ENCODE measurements at regions not wholly inside any gene's neighbourhood (a gene's known extent, or its start where the extent isn't known, plus 50 kb on each side); places are given as distances from the start of the nearest gene placed in this dataset.

DNA sequence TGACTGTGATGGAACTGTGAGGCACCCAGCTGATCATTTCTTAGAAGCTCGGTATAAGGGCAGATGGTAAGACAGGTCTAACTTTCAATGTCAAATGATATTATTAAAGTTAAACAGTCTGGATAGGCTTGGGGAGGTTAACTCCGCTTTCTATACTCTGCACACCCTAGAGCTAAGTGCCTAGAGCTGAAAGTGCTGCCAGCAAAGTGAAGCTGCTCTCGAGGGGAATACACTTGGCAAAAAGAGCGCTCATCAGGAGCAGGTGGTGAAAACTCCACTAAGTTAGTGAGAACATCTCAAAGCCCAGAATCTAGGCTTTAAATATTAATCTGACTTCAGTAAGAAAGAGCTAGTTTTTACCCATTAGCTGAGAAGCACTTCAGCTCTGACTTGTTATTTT, 349.6 kb upstream of the SLC30A5 start:
- no peaks in the 10 kb centered on the region for H3K4me1 ChIP-seq
- ATAC-seq, result no peak
- TF ChIP-seq, protein P1, sequence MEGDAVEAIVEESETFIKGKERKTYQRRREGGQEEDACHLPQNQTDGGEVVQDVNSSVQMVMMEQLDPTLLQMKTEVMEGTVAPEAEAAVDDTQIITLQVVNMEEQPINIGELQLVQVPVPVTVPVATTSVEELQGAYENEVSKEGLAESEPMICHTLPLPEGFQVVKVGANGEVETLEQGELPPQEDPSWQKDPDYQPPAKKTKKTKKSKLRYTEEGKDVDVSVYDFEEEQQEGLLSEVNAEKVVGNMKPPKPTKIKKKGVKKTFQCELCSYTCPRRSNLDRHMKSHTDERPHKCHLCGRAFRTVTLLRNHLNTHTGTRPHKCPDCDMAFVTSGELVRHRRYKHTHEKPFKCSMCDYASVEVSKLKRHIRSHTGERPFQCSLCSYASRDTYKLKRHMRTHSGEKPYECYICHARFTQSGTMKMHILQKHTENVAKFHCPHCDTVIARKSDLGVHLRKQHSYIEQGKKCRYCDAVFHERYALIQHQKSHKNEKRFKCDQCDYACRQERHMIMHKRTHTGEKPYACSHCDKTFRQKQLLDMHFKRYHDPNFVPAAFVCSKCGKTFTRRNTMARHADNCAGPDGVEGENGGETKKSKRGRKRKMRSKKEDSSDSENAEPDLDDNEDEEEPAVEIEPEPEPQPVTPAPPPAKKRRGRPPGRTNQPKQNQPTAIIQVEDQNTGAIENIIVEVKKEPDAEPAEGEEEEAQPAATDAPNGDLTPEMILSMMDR (IDR thresholded peaks at IDR 0.05), result no peak

DNA sequence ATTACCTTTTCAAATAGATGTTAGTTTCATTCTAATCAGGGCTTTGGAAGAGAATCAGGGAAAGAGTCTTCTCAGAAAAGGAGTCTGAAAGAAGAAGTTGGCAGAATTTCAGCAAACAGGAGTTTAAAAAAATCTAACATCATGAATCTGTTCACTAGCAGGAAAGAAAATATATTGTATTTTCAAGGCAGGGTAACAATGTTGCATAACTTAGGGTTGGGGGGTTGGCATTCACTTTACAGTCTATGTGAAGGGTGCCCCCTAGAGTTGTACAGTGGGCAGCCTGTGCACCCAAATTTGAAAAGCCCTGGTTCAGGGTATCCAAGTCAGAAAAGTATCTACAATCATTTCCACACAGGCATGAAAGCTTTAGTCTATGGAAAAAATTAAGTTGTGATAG, 348.4 kb upstream of the SLC30A5 start:
- no peaks in the 10 kb centered on the region for H3K27me3 ChIP-seq (ENCODE audit: low read depth)
- H3K27ac ChIP-seq, result no peak overlapping the region
- H3K4me3 ChIP-seq, result no peak overlapping the region
- intact Hi-C loops (cut with DNase I), result no loop called here
- peaks cover 4% of the 10 kb centered on the region for H3K9me3 ChIP-seq
- no peaks in the 10 kb centered on the region for H3K4me1 ChIP-seq
- DNase-seq, result no peak
- H3K36me3 ChIP-seq, result no peaks in the 10 kb centered on the region
- ATAC-seq, result peak in 1 of 2 donors; percentile 29
- TF ChIP-seq, protein P1 (IDR thresholded peaks at IDR 0.05), result peak; percentile 7

More for the DNA sequence above, 349.6 kb upstream of the SLC30A5 start:
- DNase-seq, result no peak
- Histone ChIP-seq H3K36me3 (no peaks in the 10 kb centered on the region), H3K27me3 (ENCODE audit: low read depth) (no peaks in the 10 kb centered on the region), H3K27ac (no peak overlapping the region), H3K9me3 (peaks cover 4% of the 10 kb centered on the region), H3K4me3 (no peak overlapping the region)
- intact Hi-C loops (cut with DNase I), result no loop called here

DNA sequence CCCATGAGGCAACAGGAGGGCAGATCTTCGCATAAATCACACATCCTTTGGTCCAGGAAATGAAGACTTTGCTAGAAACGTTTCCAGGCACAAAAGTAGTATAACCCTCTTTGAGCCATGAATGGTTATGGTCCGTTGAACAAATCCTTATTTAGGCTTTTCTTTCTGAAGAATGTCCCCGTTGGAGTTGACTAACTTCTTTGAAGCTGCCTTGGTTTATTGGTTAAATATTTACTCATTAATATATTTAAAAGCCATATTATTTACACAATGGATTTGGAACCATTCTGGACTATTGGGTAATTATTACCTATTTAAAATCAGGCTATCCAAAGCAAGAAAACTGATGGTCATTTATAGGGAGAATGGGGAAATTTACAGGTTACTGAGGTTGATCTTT, 347.6 kb upstream of the SLC30A5 start:
- peaks cover 4% of the 10 kb centered on the region for H3K9me3 ChIP-seq
- DNase-seq (no peak), ATAC-seq (no peak)
- no peaks in the 10 kb centered on the region for H3K36me3 ChIP-seq
- no peak overlapping the region for H3K4me3 ChIP-seq
- no peaks in the 10 kb centered on the region for H3K27me3 ChIP-seq (ENCODE audit: low read depth)
- intact Hi-C loops (cut with DNase I), result no loop called here
- H3K27ac ChIP-seq, result no peak overlapping the region
- no peaks in the 10 kb centered on the region for H3K4me1 ChIP-seq
- TF ChIP-seq, protein P1 (IDR thresholded peaks at IDR 0.05), result no peak

DNA sequence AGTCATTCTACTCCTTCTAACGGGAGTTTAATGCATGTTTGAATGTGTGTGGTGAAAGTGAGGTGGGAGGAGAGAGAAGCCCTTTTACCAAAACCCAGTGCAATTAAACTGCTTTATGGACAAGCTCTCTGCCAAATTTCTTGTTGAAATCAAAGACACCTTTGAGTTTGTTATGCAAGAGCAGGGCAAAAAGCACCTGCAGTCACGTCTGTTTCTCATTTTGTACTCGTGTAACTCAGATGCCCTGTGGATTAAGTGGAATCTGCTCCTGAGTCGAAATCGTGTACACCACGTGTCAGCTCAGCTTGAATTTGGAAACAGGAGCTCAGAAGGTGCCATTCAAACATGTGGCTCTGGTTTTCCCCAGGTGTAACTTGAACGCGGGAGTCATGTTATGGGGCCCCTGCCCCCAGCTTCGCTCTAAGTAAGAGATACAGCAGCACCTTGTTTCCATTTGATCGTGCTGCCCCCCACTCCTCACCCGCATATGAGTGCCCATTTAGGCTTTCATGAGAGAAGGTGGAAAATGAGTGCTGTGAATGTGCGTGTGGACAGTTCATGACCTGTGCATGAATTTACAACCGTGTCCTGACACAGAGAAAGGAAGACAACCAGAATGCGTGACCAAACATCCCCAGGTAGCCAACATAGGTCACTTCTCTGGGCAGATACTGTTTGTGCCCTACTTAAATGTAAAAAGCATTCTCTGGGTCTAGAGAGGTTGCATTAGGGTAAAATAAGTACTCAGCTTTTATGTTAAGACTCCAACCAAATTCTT, 347.0 kb upstream of the SLC30A5 start:
- DNase-seq, result no peak
- intact Hi-C loops (cut with DNase I), result no loop called here

DNA sequence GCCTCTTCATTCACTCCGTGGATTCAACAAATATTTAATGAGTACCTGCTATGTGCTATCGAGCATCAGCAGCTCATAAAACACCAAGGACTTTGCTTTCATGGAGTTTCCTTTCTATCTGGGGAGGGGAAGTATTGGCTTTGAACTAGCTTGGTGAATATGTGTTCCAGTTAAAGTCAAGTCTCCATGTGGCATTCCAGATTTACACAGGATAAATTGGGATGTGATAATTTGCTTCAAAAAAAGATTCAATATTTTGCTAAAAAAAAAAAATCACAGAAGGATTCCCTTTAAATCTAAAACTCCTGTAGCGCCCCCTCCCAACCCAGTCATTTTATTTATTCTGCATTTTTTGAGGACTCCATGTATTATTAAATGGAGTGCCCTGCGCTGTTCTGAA, 346.3 kb upstream of the SLC30A5 start:
- Histone ChIP-seq H3K27ac (no peak overlapping the region), H3K4me3 (no peak overlapping the region), H3K4me1 (no peaks in the 10 kb centered on the region), H3K9me3 (peaks cover 4% of the 10 kb centered on the region), H3K27me3 (ENCODE audit: low read depth) (no peaks in the 10 kb centered on the region), H3K36me3 (no peaks in the 10 kb centered on the region)
- ATAC-seq (no peak), DNase-seq (no peak)
- intact Hi-C loops (cut with DNase I), result no loop called here
- TF ChIP-seq, protein P1 (IDR thresholded peaks at IDR 0.05), result no peak

More for the DNA sequence above, 347.0 kb upstream of the SLC30A5 start:
- H3K9me3 ChIP-seq, result peaks cover 4% of the 10 kb centered on the region
- no peak overlapping the region for H3K27ac ChIP-seq
- no peaks in the 10 kb centered on the region for H3K27me3 ChIP-seq (ENCODE audit: low read depth)
- H3K36me3 ChIP-seq, result no peaks in the 10 kb centered on the region
- no peak overlapping the region for H3K4me3 ChIP-seq
- TF ChIP-seq, protein P1 (IDR thresholded peaks at IDR 0.05), result no peak
- H3K4me1 ChIP-seq, result no peaks in the 10 kb centered on the region
- ATAC-seq, result no peak

Measured in lower lobe of right lung (tissue), 2 donors.